Fibroblast of lung (primary cell): ENCODE measurements at regions not wholly inside any gene's neighbourhood (a gene's known extent, or its start where the extent isn't known, plus 50 kb on each side); places are given as distances from the start of the nearest gene placed in this dataset.

Experiments
- DNase-seq, 2 donors: peaks; one replicate each; pipeline versions ENCODE4 v3.0.0 to v3.0.0-alpha.2; 2010; ENCODE audit warnings: low read depth in 2 of 2
- H2AFZ ChIP-seq: 2 replicates; pipeline ENCODE4 v1.5.1; 2012; ENCODE audit warnings: low read length, control low read depth, inconsistent platforms
- H3K27ac ChIP-seq: 2 replicates; pipeline ENCODE4 v1.5.1; 2011; ENCODE audit warnings: low read length, control low read depth; ENCODE audit not compliant: insufficient read depth
- H3K27me3 ChIP-seq: 2 replicates; pipeline ENCODE4 v1.5.1; 2011; ENCODE audit warnings: mild to moderate bottlenecking, low read length; ENCODE audit not compliant: control insufficient read depth, insufficient read depth
- H3K36me3 ChIP-seq: 2 replicates; pipeline ENCODE4 v1.5.1; 2011; ENCODE audit warnings: low read length; ENCODE audit not compliant: control insufficient read depth, insufficient read depth
- H3K4me1 ChIP-seq: 2 replicates; pipeline ENCODE4 v1.5.1; 2011; ENCODE audit warnings: low read length; ENCODE audit not compliant: control insufficient read depth, insufficient read depth; ENCODE audit errors: extremely low read depth
- H3K4me2 ChIP-seq: 2 replicates; pipeline ENCODE4 v1.5.1; 2011; ENCODE audit warnings: low read length, control low read depth; ENCODE audit not compliant: insufficient read depth; ENCODE audit errors: extremely low read depth
- H3K4me3 ChIP-seq, 4 experiments: fragments of 200-600 bp in 1 of 4; sonication (generic) in 1 of 4; replicated peaks in 1 of 4; 2 replicates each; pipeline ENCODE4 v1.5.1; 2011 to 2016; ENCODE audit warnings: low read length in 4 of 4, low read depth in 3 of 4, mild to moderate bottlenecking in 3 of 4, control low read depth in 2 of 4, inconsistent platforms in 1 of 4, mixed read lengths in 1 of 4; ENCODE audit not compliant: insufficient read depth in 1 of 4; ENCODE audit errors: control extremely low read depth in 1 of 4
- H3K79me2 ChIP-seq: 2 replicates; pipeline ENCODE4 v1.5.1; 2012; ENCODE audit warnings: mild to moderate bottlenecking, low read length, inconsistent platforms; ENCODE audit not compliant: control insufficient read depth, insufficient read depth
- H3K9ac ChIP-seq: 2 replicates; pipeline ENCODE4 v1.5.1; 2011; ENCODE audit warnings: mild to moderate bottlenecking, low read length, control low read depth; ENCODE audit not compliant: insufficient read depth
- H3K9me3 ChIP-seq: 2 replicates; pipeline ENCODE4 v1.5.1; 2012; ENCODE audit warnings: low read depth, low read length; ENCODE audit not compliant: control insufficient read depth, insufficient read depth
- H4K20me1 ChIP-seq: 2 replicates; pipeline ENCODE4 v1.5.1; 2011; ENCODE audit warnings: low read length; ENCODE audit not compliant: control insufficient read depth, insufficient read depth; ENCODE audit errors: extremely low read depth
- EZH2 ChIP-seq: IDR thresholded peaks from 2 replicates; pipeline ENCODE4 v1.5.1; 2012; ENCODE audit warnings: low read length, control low read depth, mild to moderate bottlenecking; ENCODE audit errors: missing control alignments
- TF ChIP-seq, protein P1 (sequence below), 2 donors: IDR thresholded peaks in 1 of 2; conservative IDR thresholded peaks in 1 of 2; 1 replicate in 1 of 2; 2 replicates in 1 of 2; pipeline ENCODE4 v1.5.1; 2011 to 2012; ENCODE audit warnings: low read length in 2 of 2, control low read depth in 1 of 2, inconsistent platforms in 1 of 2, low read depth in 1 of 2, mild to moderate bottlenecking in 1 of 2

DNA sequence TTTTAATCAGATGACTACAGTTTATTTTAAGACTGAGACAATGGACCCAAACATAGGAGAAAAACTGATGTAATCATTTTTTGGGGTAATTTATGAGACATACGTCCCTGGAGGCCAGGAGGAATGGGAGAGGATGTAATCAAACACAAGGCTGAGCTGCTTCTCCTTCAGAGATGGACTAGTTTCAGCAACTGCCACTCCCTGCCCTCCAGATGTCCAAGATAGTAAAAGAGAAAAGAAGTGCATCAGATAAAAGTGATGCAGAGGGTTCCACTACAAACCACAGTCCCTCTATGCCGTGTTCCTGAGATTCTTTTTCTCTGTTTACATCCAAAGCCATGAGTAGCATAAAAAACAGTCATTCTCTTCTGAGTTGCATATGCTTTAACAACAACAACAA is 101.1 kb downstream of the DACT1 start:
- H3K27ac ChIP-seq = peak overlapping the region; percentile 26
- no peak overlapping the region for H3K4me3 ChIP-seq
- peaks cover 10% of the 10 kb centered on the region for H3K4me1 ChIP-seq
- H3K9me3 ChIP-seq = no peaks in the 10 kb centered on the region
- no peaks in the 10 kb centered on the region for H3K27me3 ChIP-seq
- TF ChIP-seq EZH2 = no peak
- TF ChIP-seq, protein P1, sequence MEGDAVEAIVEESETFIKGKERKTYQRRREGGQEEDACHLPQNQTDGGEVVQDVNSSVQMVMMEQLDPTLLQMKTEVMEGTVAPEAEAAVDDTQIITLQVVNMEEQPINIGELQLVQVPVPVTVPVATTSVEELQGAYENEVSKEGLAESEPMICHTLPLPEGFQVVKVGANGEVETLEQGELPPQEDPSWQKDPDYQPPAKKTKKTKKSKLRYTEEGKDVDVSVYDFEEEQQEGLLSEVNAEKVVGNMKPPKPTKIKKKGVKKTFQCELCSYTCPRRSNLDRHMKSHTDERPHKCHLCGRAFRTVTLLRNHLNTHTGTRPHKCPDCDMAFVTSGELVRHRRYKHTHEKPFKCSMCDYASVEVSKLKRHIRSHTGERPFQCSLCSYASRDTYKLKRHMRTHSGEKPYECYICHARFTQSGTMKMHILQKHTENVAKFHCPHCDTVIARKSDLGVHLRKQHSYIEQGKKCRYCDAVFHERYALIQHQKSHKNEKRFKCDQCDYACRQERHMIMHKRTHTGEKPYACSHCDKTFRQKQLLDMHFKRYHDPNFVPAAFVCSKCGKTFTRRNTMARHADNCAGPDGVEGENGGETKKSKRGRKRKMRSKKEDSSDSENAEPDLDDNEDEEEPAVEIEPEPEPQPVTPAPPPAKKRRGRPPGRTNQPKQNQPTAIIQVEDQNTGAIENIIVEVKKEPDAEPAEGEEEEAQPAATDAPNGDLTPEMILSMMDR (conservative IDR thresholded peaks at IDR 0.05 in 1 of 2, IDR thresholded peaks at IDR 0.05 in 1 of 2; ENCODE audit: low read depth in 1 of 2, low read length in 2 of 2) = no peak
- no peak overlapping the region for H3K9ac ChIP-seq
- no peaks in the 10 kb centered on the region for H3K79me2 ChIP-seq
- no peak for DNase-seq
- no peak overlapping the region for H3K4me2 ChIP-seq
- no peaks in the 10 kb centered on the region for H3K36me3 ChIP-seq
- H4K20me1 ChIP-seq = no peaks in the 10 kb centered on the region
- no peak overlapping the region for H2AFZ ChIP-seq

DNA sequence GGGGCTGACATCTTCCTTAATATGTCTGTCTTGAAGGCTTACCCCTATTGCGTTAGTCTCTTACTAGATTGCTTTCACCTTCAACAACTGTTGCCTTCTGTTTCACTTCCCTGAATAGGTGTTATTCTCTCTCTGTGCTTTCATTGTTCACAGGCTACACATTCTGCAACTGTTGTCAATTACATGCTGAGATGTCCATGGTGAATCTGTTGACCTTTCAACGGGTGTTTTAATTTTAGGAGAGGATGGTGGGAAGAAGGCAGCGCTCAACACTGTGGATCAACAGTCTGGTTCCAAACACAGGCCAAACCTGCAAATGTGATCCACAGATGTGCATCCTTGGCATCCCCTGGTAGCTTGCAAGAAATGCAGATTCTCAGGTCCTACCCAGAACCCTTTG is 101.9 kb downstream of the DACT1 start:
- no peak overlapping the region for H3K9ac ChIP-seq
- H3K4me1 ChIP-seq = peaks cover 10% of the 10 kb centered on the region
- no peaks in the 10 kb centered on the region for H4K20me1 ChIP-seq
- no peak overlapping the region for H3K27ac ChIP-seq
- no peak for TF ChIP-seq EZH2
- TF ChIP-seq, protein P1 (conservative IDR thresholded peaks at IDR 0.05 in 1 of 2, IDR thresholded peaks at IDR 0.05 in 1 of 2; ENCODE audit: low read depth in 1 of 2, low read length in 2 of 2) = no peak
- no peaks in the 10 kb centered on the region for H3K9me3 ChIP-seq
- no peaks in the 10 kb centered on the region for H3K79me2 ChIP-seq
- H3K4me2 ChIP-seq = no peak overlapping the region
- H3K36me3 ChIP-seq = no peaks in the 10 kb centered on the region
- no peak overlapping the region for H2AFZ ChIP-seq
- no peaks in the 10 kb centered on the region for H3K27me3 ChIP-seq
- H3K4me3 ChIP-seq = no peak overlapping the region
- no peak for DNase-seq

DNA sequence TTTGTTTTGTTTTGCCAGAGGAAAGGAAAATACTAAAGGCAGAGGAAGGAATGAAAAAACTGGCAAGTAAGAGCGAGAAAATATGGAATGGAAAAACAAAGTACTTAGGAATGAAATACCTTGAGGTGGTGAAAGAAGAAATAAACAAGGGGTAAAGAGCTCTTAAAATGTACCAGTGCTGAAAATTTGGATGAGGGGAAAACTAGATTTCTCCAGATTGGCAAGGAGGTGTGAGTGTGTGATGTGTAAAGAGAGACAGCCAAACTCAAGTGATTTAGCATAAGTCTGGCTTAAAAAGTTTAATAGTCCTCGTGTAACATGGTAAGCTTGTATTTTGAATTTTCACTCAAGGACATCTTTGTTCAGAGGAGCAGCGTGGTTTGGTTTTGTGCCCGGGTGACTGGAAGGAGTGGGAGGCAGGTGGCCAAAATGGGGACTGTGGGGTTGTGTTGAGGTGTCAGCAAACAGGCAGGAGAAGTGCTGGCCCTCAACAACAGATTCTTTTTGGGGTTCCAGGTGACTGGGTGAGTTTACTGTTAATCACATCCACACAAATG is 102.7 kb downstream of the DACT1 start:
- Histone ChIP-seq H2AFZ (no peak overlapping the region), H3K9ac (no peak overlapping the region), H3K79me2 (no peaks in the 10 kb centered on the region), H3K4me3 (no peak overlapping the region), H3K27ac (no peak overlapping the region), H3K36me3 (no peaks in the 10 kb centered on the region), H3K9me3 (no peaks in the 10 kb centered on the region), H4K20me1 (no peaks in the 10 kb centered on the region), H3K27me3 (no peaks in the 10 kb centered on the region), H3K4me1 (peaks cover 10% of the 10 kb centered on the region), H3K4me2 (no peak overlapping the region)
- TF ChIP-seq EZH2 = no peak
- TF ChIP-seq, protein P1 (conservative IDR thresholded peaks at IDR 0.05 in 1 of 2, IDR thresholded peaks at IDR 0.05 in 1 of 2; ENCODE audit: low read depth in 1 of 2, low read length in 2 of 2) = no peak
- no peak for DNase-seq
